HepG2 (cell line): ENCODE measurements at regions not wholly inside any gene's neighbourhood (a gene's known extent, or its start where the extent isn't known, plus 50 kb on each side); places are given as distances from the start of the nearest gene placed in this dataset.

Experiments used
- ATAC-seq: fragments of 200-7000 bp; cut with Tn5 transposase; 3 replicates; pipeline ENCODE4 v1.9.1; 2020; ENCODE audit warnings: mild to moderate bottlenecking, moderate library complexity
- BruUV-seq: library from RNA; stranded (reverse); fragments of 400-500 nt; replicated peaks from 2 replicates; lab custom pipeline; 2021; lab: Mats Ljungman, UMichigan
- CTCF ChIA-PET: fragments of 300-600 bp; formaldehyde crosslinking; extraction: SDS; loops from one replicate; lab custom pipeline; 2021; ENCODE audit warnings: low total read pairs, inconsistent platforms, low intra/inter-chr PET ratio; lab: Yijun Ruan, JAX
- POLR2A ChIA-PET: fragments of 350-600 bp; sonication (Branson Sonifier 250); formaldehyde crosslinking; loops from one replicate; lab custom pipeline; 2020; ENCODE audit warnings: antibody characterized with exemption, inconsistent platforms; lab: Yijun Ruan, JAX
- DNase-seq: peaks from one replicate; pipeline ENCODE4 v3.0.0-alpha.2; 2015; ENCODE audit warnings: low spot score
- FAIRE-seq: peaks from 3 replicates; lab custom pipeline; 2011; peaks lifted over from hg19 to GRCh38; lab: Jason Lieb, UNC
- H2AFZ ChIP-seq: one replicate; pipeline ENCODE4 v1.6.1; 2011; ENCODE audit warnings: low read length, inconsistent platforms
- H3K27ac ChIP-seq: fragments of 300-600 bp; 3 replicates; pipeline ENCODE4 v1.8.0; 2011; ENCODE audit warnings: mixed run types, mild to moderate bottlenecking, mixed read lengths, low read length, inconsistent platforms; ENCODE audit not compliant: insufficient read depth; ENCODE audit errors: extremely low read length
- H3K27me3 ChIP-seq, 2 experiments: fragments of 200-600 bp in 1 of 2; 2 replicates in 1 of 2; 3 replicates in 1 of 2; pipeline versions ENCODE4 v1.6.0 to v1.8.0; 2011; ENCODE audit warnings: low read length in 2 of 2, mild to moderate bottlenecking in 2 of 2, moderate library complexity in 2 of 2, inconsistent platforms in 1 of 2; ENCODE audit not compliant: insufficient read depth in 2 of 2, control insufficient read depth in 1 of 2
- H3K36me3 ChIP-seq, 2 experiments: fragments of 200-600 bp in 1 of 2; replicated peaks in 1 of 2; 2 replicates in 1 of 2; 3 replicates in 1 of 2; pipeline versions ENCODE4 v1.5.1 to v1.8.0; 2011; ENCODE audit warnings: low read length in 2 of 2, inconsistent platforms in 1 of 2; ENCODE audit not compliant: insufficient read depth in 2 of 2, control insufficient read depth in 1 of 2
- H3K4me1 ChIP-seq: 2 replicates; pipeline ENCODE4 v1.5.1; 2012; ENCODE audit warnings: low read length, inconsistent platforms; ENCODE audit not compliant: insufficient read depth
- H3K4me2 ChIP-seq: 2 replicates; pipeline ENCODE4 v1.6.0; 2011; ENCODE audit warnings: low read depth, low read length, inconsistent platforms
- H3K4me3 ChIP-seq, 3 experiments: fragments of 200-600 bp in 1 of 3; sonication (generic), shearing (Covaris generic) in 1 of 3; replicated peaks in 1 of 3; 2 replicates each; pipeline ENCODE4 v1.5.1; 2011 to 2016; ENCODE audit warnings: low read length in 3 of 3, inconsistent platforms in 2 of 3, low read depth in 2 of 3, mild to moderate bottlenecking in 2 of 3, control low read depth in 1 of 3, mixed read lengths in 1 of 3; ENCODE audit not compliant: insufficient read depth in 1 of 3
- H3K79me2 ChIP-seq: one replicate; pipeline ENCODE4 v1.6.1; 2011; ENCODE audit warnings: low read length, inconsistent platforms; ENCODE audit not compliant: insufficient read depth
- H3K9ac ChIP-seq: 2 replicates; pipeline ENCODE4 v1.6.0; 2011; ENCODE audit warnings: mild to moderate bottlenecking, low read depth, low read length, inconsistent platforms; ENCODE audit not compliant: insufficient read depth
- H3K9me3 ChIP-seq: 2 replicates; pipeline ENCODE4 v1.5.1; 2012; ENCODE audit warnings: mild to moderate bottlenecking, low read length
- H4K20me1 ChIP-seq: 2 replicates; pipeline ENCODE4 v1.6.0; 2011; ENCODE audit warnings: inconsistent platforms, mild to moderate bottlenecking, low read length, moderate library complexity; ENCODE audit not compliant: insufficient read depth
- FLYWCH1 ChIP-seq: sonication (generic); formaldehyde crosslinking; IDR thresholded peaks from 2 replicates; pipeline ENCODE4 v1.8.1; 2023; ENCODE audit warnings: mild to moderate bottlenecking, missing genetic modification reagents
- HOXA5 ChIP-seq: sonication (generic); formaldehyde crosslinking; IDR thresholded peaks from 2 replicates; pipeline ENCODE4 v1.4.0; 2020; ENCODE audit warnings: missing genetic modification reagents
- MTA3 ChIP-seq: sonication (generic); formaldehyde crosslinking; IDR thresholded peaks from 2 replicates; pipeline ENCODE4 v1.4.0; 2020; ENCODE audit warnings: missing genetic modification reagents
- SRSF9 ChIP-seq: fragments of 200-400 bp; formaldehyde crosslinking; IDR thresholded peaks from 2 replicates; pipeline ENCODE4 v1.6.1; 2018; ENCODE audit warnings: borderline replicate concordance, mild to moderate bottlenecking, low read depth, low read length; ENCODE audit not compliant: insufficient read depth, poor library complexity, severe bottlenecking
- ZNF121 ChIP-seq: sonication (generic); formaldehyde crosslinking; IDR thresholded peaks from 2 replicates; pipeline ENCODE4 v1.5.0; 2020; ENCODE audit warnings: mild to moderate bottlenecking, missing genetic modification reagents
- ZNF549 ChIP-seq: sonication (generic); formaldehyde crosslinking; IDR thresholded peaks from 2 replicates; pipeline ENCODE4 v1.5.0; 2020; ENCODE audit warnings: missing genetic modification reagents
- WGBS: methylation state at CpG from one replicate; pipeline ENCODE4 v1.1.6; 2017; ENCODE audit warnings: low lambda C conversion rate; 5-methylcytosine and 5-hydroxymethylcytosine counted together
- in situ Hi-C: cut with HindIII; loops from 2 replicates; pipeline ENCODE4 v1.10.0; 2017; ENCODE audit warnings: low pct_unique_long_range_greater_than_20kb; ENCODE audit not compliant: extremely low pct_ligation_motif_present
- intact Hi-C: fragments of 100-400 bp; cut with micrococcal nuclease; formaldehyde crosslinking; loops from one replicate; pipeline ENCODE4 v1.10.0; 2022; ENCODE audit not compliant: unreplicated experiment
- TF ChIP-seq, protein P1 (sequence below): sonication (generic); formaldehyde crosslinking; IDR thresholded peaks from 2 replicates; pipeline ENCODE4 v1.5.0; 2020; ENCODE audit warnings: mild to moderate bottlenecking, missing genetic modification reagents, borderline replicate concordance
- TF ChIP-seq, protein P2 (sequence below): sonication (generic); formaldehyde crosslinking; IDR thresholded peaks from 2 replicates; pipeline ENCODE4 v1.5.0; 2020; ENCODE audit warnings: mild to moderate bottlenecking, missing genetic modification reagents
- TF ChIP-seq, protein P3 (sequence below): IDR thresholded peaks from 2 replicates; pipeline ENCODE4 v1.6.1; 2018; ENCODE audit warnings: missing genetic modification reagents
- TF ChIP-seq, protein P4 (sequence below): IDR thresholded peaks from 2 replicates; pipeline ENCODE4 v1.6.1; 2016; ENCODE audit warnings: missing biosample characterization, missing genetic modification reagents, low read depth
- TF ChIP-seq, protein P5 (sequence below), 2 experiments: sonication (generic) in 1 of 2; formaldehyde crosslinking in 1 of 2; IDR thresholded peaks; 2 replicates each; pipeline versions ENCODE4 v1.5.1 to v1.6.1; 2011 to 2020; ENCODE audit warnings: borderline replicate concordance in 1 of 2, low read depth in 1 of 2, low read length in 1 of 2, mild to moderate bottlenecking in 1 of 2, missing genetic modification reagents in 1 of 2, moderate library complexity in 1 of 2

DNA sequence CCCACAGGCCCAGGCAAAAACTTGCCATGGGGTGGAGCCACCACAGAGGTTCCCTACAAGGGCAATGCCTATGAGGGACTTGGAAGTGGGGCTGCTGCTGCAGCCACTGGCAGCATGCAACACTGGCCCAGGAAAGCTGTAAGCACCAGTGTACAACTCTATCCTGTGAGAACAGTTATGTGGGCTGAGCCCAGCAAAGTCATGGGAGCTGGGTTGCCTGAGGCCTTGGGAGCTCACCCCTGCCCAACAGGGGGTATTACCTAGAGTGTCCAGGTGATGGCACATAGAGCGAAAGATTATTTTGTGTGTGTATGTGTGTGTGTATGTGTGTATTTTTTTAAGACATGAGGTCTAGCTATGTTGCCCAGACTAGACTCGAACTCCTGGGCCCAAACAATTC, 57.0 kb downstream of the TANC2 start:
- H3K79me2 ChIP-seq: no peaks in the 10 kb centered on the region
- H3K27me3 ChIP-seq: peaks cover 0 to 5% of the 10 kb centered on the region in 2 experiments; a peak in 1 of 5 replicates
- POLR2A ChIA-PET: no interaction called here
- H2AFZ ChIP-seq: no peak overlapping the region
- H3K27ac ChIP-seq: no peak overlapping the region
- DNase-seq (no peak), FAIRE-seq (no peak), ATAC-seq (no peak; the same call in 1 of the 3 replicates)
- CTCF ChIA-PET: no interaction called here
- no peak overlapping the region for H3K4me3 ChIP-seq
- intact Hi-C loops: no loop called here
- no peak overlapping the region for H3K9ac ChIP-seq
- BruUV-seq: no TSS peak
- H3K9me3 ChIP-seq: no peaks in the 10 kb centered on the region
- H3K4me2 ChIP-seq: no peak overlapping the region
- H3K36me3 ChIP-seq: no peaks in the 10 kb centered on the region
- no peaks in the 10 kb centered on the region for H4K20me1 ChIP-seq
- 50% methylated on average over 2 of the region's 2 CpGs for WGBS
- H3K4me1 ChIP-seq: no peaks in the 10 kb centered on the region
- in situ Hi-C loops: no loop called here
- TF ChIP-seq, protein P1, sequence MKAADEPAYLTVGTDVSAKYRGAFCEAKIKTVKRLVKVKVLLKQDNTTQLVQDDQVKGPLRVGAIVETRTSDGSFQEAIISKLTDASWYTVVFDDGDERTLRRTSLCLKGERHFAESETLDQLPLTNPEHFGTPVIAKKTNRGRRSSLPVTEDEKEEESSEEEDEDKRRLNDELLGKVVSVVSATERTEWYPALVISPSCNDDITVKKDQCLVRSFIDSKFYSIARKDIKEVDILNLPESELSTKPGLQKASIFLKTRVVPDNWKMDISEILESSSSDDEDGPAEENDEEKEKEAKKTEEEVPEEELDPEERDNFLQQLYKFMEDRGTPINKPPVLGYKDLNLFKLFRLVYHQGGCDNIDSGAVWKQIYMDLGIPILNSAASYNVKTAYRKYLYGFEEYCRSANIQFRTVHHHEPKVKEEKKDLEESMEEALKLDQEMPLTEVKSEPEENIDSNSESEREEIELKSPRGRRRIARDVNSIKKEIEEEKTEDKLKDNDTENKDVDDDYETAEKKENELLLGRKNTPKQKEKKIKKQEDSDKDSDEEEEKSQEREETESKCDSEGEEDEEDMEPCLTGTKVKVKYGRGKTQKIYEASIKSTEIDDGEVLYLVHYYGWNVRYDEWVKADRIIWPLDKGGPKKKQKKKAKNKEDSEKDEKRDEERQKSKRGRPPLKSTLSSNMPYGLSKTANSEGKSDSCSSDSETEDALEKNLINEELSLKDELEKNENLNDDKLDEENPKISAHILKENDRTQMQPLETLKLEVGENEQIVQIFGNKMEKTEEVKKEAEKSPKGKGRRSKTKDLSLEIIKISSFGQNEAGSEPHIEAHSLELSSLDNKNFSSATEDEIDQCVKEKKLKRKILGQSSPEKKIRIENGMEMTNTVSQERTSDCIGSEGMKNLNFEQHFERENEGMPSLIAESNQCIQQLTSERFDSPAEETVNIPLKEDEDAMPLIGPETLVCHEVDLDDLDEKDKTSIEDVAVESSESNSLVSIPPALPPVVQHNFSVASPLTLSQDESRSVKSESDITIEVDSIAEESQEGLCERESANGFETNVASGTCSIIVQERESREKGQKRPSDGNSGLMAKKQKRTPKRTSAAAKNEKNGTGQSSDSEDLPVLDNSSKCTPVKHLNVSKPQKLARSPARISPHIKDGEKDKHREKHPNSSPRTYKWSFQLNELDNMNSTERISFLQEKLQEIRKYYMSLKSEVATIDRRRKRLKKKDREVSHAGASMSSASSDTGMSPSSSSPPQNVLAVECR (CRISPR knock-in tag): no peak
- TF ChIP-seq HOXA5 (CRISPR knock-in tag) (no peak), MTA3 (CRISPR knock-in tag) (no peak), ZNF121 (CRISPR knock-in tag) (no peak), SRSF9 (no peak), ZNF549 (CRISPR knock-in tag) (no peak), FLYWCH1 (no peak)
- TF ChIP-seq, protein P2, sequence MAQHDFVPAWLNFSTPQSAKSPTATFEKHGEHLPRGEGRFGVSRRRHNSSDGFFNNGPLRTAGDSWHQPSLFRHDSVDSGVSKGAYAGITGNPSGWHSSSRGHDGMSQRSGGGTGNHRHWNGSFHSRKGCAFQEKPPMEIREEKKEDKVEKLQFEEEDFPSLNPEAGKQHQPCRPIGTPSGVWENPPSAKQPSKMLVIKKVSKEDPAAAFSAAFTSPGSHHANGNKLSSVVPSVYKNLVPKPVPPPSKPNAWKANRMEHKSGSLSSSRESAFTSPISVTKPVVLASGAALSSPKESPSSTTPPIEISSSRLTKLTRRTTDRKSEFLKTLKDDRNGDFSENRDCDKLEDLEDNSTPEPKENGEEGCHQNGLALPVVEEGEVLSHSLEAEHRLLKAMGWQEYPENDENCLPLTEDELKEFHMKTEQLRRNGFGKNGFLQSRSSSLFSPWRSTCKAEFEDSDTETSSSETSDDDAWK (CRISPR knock-in tag): no peak
- TF ChIP-seq, protein P3, sequence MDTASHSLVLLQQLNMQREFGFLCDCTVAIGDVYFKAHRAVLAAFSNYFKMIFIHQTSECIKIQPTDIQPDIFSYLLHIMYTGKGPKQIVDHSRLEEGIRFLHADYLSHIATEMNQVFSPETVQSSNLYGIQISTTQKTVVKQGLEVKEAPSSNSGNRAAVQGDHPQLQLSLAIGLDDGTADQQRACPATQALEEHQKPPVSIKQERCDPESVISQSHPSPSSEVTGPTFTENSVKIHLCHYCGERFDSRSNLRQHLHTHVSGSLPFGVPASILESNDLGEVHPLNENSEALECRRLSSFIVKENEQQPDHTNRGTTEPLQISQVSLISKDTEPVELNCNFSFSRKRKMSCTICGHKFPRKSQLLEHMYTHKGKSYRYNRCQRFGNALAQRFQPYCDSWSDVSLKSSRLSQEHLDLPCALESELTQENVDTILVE: no peak
- TF ChIP-seq, protein P4, sequence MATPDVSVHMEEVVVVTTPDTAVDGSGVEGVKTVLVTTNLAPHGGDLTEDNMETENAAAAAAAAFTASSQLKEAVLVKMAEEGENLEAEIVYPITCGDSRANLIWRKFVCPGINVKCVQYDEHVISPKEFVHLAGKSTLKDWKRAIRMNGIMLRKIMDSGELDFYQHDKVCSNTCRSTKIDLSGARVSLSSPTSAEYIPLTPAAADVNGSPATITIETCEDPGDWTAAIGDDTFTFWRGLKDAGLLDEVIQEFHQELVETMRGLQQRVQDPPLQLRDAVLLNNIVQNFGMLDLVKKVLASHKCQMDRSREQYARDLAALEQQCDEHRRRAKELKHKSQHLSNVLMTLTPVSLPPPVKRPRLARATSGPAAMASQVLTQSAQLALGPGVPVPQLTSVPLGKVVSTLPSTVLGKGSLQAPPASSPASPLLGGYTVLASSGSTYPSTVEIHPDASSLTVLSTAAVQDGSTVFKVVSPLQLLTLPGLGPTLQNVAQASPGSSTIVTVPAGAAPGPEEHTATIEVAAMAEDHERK (CRISPR knock-in tag): no peak
- TF ChIP-seq, protein P5, sequence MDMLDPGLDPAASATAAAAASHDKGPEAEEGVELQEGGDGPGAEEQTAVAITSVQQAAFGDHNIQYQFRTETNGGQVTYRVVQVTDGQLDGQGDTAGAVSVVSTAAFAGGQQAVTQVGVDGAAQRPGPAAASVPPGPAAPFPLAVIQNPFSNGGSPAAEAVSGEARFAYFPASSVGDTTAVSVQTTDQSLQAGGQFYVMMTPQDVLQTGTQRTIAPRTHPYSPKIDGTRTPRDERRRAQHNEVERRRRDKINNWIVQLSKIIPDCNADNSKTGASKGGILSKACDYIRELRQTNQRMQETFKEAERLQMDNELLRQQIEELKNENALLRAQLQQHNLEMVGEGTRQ (IDR thresholded peaks at IDR 0.05; ENCODE audit: low read depth, low read length): no peak
- TF ChIP-seq, protein P5 (CRISPR knock-in tag; IDR thresholded peaks at IDR 0.05; ENCODE audit: borderline replicate concordance): no peak
